ENCODE measurements at regions not wholly inside any gene's neighbourhood (a gene's known extent, or its start where the extent isn't known, plus 50 kb on each side); places are given as distances from the start of the nearest gene placed in this dataset.

GRCh38 chr5:135776457-135776856 lies 58.0 kb upstream of the SLC25A48 start:
- TF ChIP-seq SMC3 (conservative IDR thresholded peaks at IDR 0.05; ENCODE audit: poor library complexity) = no peak
- TF ChIP-seq CTCF (IDR thresholded peaks at IDR 0.05; ENCODE audit: poor library complexity, severe bottlenecking) = no peak
- H3K4me3 ChIP-seq (ENCODE audit: low read length) = no peak overlapping the region
- no peak overlapping the region for H2AFZ ChIP-seq (ENCODE audit: low read depth, low read length)
- H3K79me2 ChIP-seq (replicated peaks; ENCODE audit: insufficient read depth, low read length) = no peaks in the 10 kb centered on the region
- H3K36me3 ChIP-seq (ENCODE audit: insufficient read depth, low read length) = no peaks in the 10 kb centered on the region
- H3K4me2 ChIP-seq (ENCODE audit: low read length) = no peak overlapping the region
- no peak overlapping the region for H3K27ac ChIP-seq (ENCODE audit: low read length)
- H4K20me1 ChIP-seq (ENCODE audit: insufficient read depth) = no peaks in the 10 kb centered on the region
- H3K9ac ChIP-seq (ENCODE audit: low read length) = no peak overlapping the region
- H3K9me3 ChIP-seq (ENCODE audit: low read length) = no peaks in the 10 kb centered on the region
- H3F3A ChIP-seq (ENCODE audit: insufficient read depth, low read length, poor library complexity, severe bottlenecking) = no peaks in the 10 kb centered on the region
- no peaks in the 10 kb centered on the region for H3K9me2 ChIP-seq (ENCODE audit: insufficient read depth, low read length)
- peaks cover 7% of the 10 kb centered on the region for H3K27me3 ChIP-seq (ENCODE audit: insufficient read depth, low read depth, low read length)

GRCh38 chr5:135761746-135762145 lies 72.7 kb upstream of the SLC25A48 start:
- Histone ChIP-seq H3K9me2 (ENCODE audit: insufficient read depth, low read length) (no peaks in the 10 kb centered on the region), H3K9ac (ENCODE audit: low read length) (no peak overlapping the region), H3K4me3 (ENCODE audit: low read length) (no peak overlapping the region), H4K20me1 (ENCODE audit: insufficient read depth) (no peaks in the 10 kb centered on the region), H3F3A (ENCODE audit: insufficient read depth, low read length, poor library complexity, severe bottlenecking) (no peaks in the 10 kb centered on the region), H3K27me3 (ENCODE audit: insufficient read depth, low read depth, low read length) (no peaks in the 10 kb centered on the region), H3K4me2 (ENCODE audit: low read length) (no peak overlapping the region), H3K9me3 (ENCODE audit: low read length) (no peaks in the 10 kb centered on the region), H2AFZ (ENCODE audit: low read depth, low read length) (no peak overlapping the region), H3K79me2 (replicated peaks; ENCODE audit: insufficient read depth, low read length) (no peaks in the 10 kb centered on the region), H3K36me3 (ENCODE audit: insufficient read depth, low read length) (no peaks in the 10 kb centered on the region), H3K27ac (ENCODE audit: low read length) (no peak overlapping the region)
- TF ChIP-seq TAF1 (IDR thresholded peaks at IDR 0.05; ENCODE audit: low read depth) (no peak), EP300 (conservative IDR thresholded peaks at IDR 0.05; ENCODE audit: poor library complexity, severe bottlenecking) (no peak)

GRCh38 chr5:135759149-135759784 lies 75.2 kb upstream of the SLC25A48 start:
- Histone ChIP-seq H3K27ac (ENCODE audit: low read length) (no peak overlapping the region), H3K36me3 (ENCODE audit: insufficient read depth, low read length) (no peaks in the 10 kb centered on the region), H3K9me3 (ENCODE audit: low read length) (no peaks in the 10 kb centered on the region), H3F3A (ENCODE audit: insufficient read depth, low read length, poor library complexity, severe bottlenecking) (no peaks in the 10 kb centered on the region), H3K27me3 (ENCODE audit: insufficient read depth, low read depth, low read length) (no peaks in the 10 kb centered on the region), H3K79me2 (replicated peaks; ENCODE audit: insufficient read depth, low read length) (no peaks in the 10 kb centered on the region), H4K20me1 (ENCODE audit: insufficient read depth) (no peaks in the 10 kb centered on the region), H3K4me3 (ENCODE audit: low read length) (no peak overlapping the region), H2AFZ (ENCODE audit: low read depth, low read length) (no peak overlapping the region), H3K9me2 (ENCODE audit: insufficient read depth, low read length) (no peaks in the 10 kb centered on the region), H3K9ac (ENCODE audit: low read length) (no peak overlapping the region), H3K4me2 (ENCODE audit: low read length) (no peak overlapping the region)
- TF ChIP-seq POLR2AphosphoS5 (IDR thresholded peaks at IDR 0.05) (no peak), EZH2 (IDR thresholded peaks at IDR 0.05; ENCODE audit: borderline replicate concordance, insufficient read depth, low read length, poor library complexity, severe bottlenecking) (no peak), RAD21 (conservative IDR thresholded peaks at IDR 0.05) (no peak), EP300 (conservative IDR thresholded peaks at IDR 0.05; ENCODE audit: poor library complexity, severe bottlenecking) (no peak), MXI1 (conservative IDR thresholded peaks at IDR 0.05; ENCODE audit: poor library complexity, severe bottlenecking) (no peak), REST (IDR thresholded peaks at IDR 0.05; ENCODE audit: borderline replicate concordance) (no peak), CTCF (IDR thresholded peaks at IDR 0.05; ENCODE audit: poor library complexity, severe bottlenecking) (no peak), SMC3 (conservative IDR thresholded peaks at IDR 0.05; ENCODE audit: poor library complexity) (no peak), TAF1 (IDR thresholded peaks at IDR 0.05; ENCODE audit: low read depth) (no peak)

All from neural cell (in vitro differentiated cells).